IMR-90 (cell line): ENCODE measurements at regions not wholly inside any gene's neighbourhood (a gene's known extent, or its start where the extent isn't known, plus 50 kb on each side); places are given as distances from the start of the nearest gene placed in this dataset.

ENCODE experiments used
- ATAC-seq: fragments of 200-7000 bp; cut with Tn5 transposase; 2 replicates; pipeline ENCODE4 v1.9.1; 2020; ENCODE audit warnings: low read depth, mild to moderate bottlenecking, moderate library complexity
- BruUV-seq: library from RNA; stranded (reverse); fragments of 400-500 nt; replicated peaks from 2 replicates; lab custom pipeline; 2021; lab: Mats Ljungman, UMichigan
- CTCF ChIA-PET: fragments of 300-600 bp; formaldehyde crosslinking; extraction: SDS; loops from one replicate; lab custom pipeline; 2021; ENCODE audit warnings: antibody characterized with exemption; lab: Yijun Ruan, JAX
- POLR2A ChIA-PET: fragments of 300-600 bp; sonication (Branson Sonifier 250); formaldehyde crosslinking; loops from one replicate; lab custom pipeline; 2022; ENCODE audit warnings: antibody characterized with exemption; ENCODE audit not compliant: unreplicated experiment; lab: Charles Lee
- DNase-seq: peaks from one replicate; pipeline ENCODE4 v3.0.0; 2013
- H2AFZ ChIP-seq: replicated peaks from 2 replicates; pipeline ENCODE3; 2013; ENCODE audit warnings: low read length, mild to moderate bottlenecking; ENCODE audit not compliant: poor library complexity
- H2AK5ac ChIP-seq: 2 replicates; pipeline ENCODE4 v1.6.1; 2013; ENCODE audit warnings: low read depth, low read length, inconsistent platforms
- H2AK9ac ChIP-seq: replicated peaks from 2 replicates; pipeline ENCODE3; 2013; ENCODE audit warnings: mild to moderate bottlenecking, low read depth, low read length, moderate library complexity; ENCODE audit not compliant: poor library complexity
- H2BK120ac ChIP-seq: 2 replicates; pipeline ENCODE4 v1.6.1; 2013; ENCODE audit warnings: low read depth, low read length, inconsistent platforms
- H2BK15ac ChIP-seq: 3 replicates; pipeline ENCODE4 v1.6.1; 2013; ENCODE audit warnings: low read depth, low read length, inconsistent platforms
- H2BK20ac ChIP-seq: 2 replicates; pipeline ENCODE4 v1.6.1; 2013; ENCODE audit warnings: low read depth, mild to moderate bottlenecking, inconsistent platforms, low read length, moderate library complexity
- H2BK5ac ChIP-seq: 2 replicates; pipeline ENCODE4 v1.6.1; 2013; ENCODE audit warnings: mild to moderate bottlenecking, low read depth, low read length, inconsistent platforms; ENCODE audit not compliant: poor library complexity, severe bottlenecking
- H3K14ac ChIP-seq: replicated peaks from 2 replicates; pipeline ENCODE4 v1.6.1; 2013; ENCODE audit warnings: low read depth, low read length, inconsistent platforms
- H3K18ac ChIP-seq: 2 replicates; pipeline ENCODE4 v1.6.1; 2013; ENCODE audit warnings: low read depth, low read length, control low read depth
- H3K23ac ChIP-seq: 2 replicates; pipeline ENCODE4 v1.6.1; 2013; ENCODE audit warnings: low read depth, low read length, inconsistent platforms
- H3K27ac ChIP-seq: 2 replicates; pipeline ENCODE4 v1.5.1; 2013; ENCODE audit warnings: mild to moderate bottlenecking, control low read depth, low read length; ENCODE audit not compliant: insufficient read depth
- H3K27me3 ChIP-seq: 2 replicates; pipeline ENCODE4 v1.6.1; 2013; ENCODE audit warnings: low read length; ENCODE audit not compliant: control insufficient read depth, insufficient read depth
- H3K36me3 ChIP-seq: 2 replicates; pipeline ENCODE4 v1.6.1; 2013; ENCODE audit warnings: low read length, mixed read lengths; ENCODE audit not compliant: control insufficient read depth, insufficient read depth
- H3K4ac ChIP-seq: 2 replicates; pipeline ENCODE4 v1.6.1; 2013; ENCODE audit warnings: low read depth, low read length, inconsistent platforms
- H3K4me1 ChIP-seq: 2 replicates; pipeline ENCODE4 v1.6.1; 2013; ENCODE audit warnings: low read length, mixed read lengths; ENCODE audit not compliant: control insufficient read depth, insufficient read depth
- H3K4me2 ChIP-seq: 2 replicates; pipeline ENCODE4 v1.6.1; 2013; ENCODE audit warnings: low read depth, mild to moderate bottlenecking, control low read depth, low read length, moderate library complexity
- H3K4me3 ChIP-seq: 2 replicates; pipeline ENCODE4 v1.5.1; 2013; ENCODE audit warnings: low read depth, mild to moderate bottlenecking, control low read depth, low read length, moderate library complexity; ENCODE audit not compliant: insufficient read depth
- H3K56ac ChIP-seq: 2 replicates; pipeline ENCODE4 v1.6.1; 2013; ENCODE audit warnings: low read length, inconsistent platforms; ENCODE audit not compliant: insufficient read depth; ENCODE audit errors: extremely low read depth
- H3K79me1 ChIP-seq, 2 experiments: 2 replicates each; pipeline ENCODE4 v1.6.1; 2013; ENCODE audit warnings: low read length in 2 of 2, inconsistent platforms in 1 of 2, low read depth in 1 of 2
- H3K9ac ChIP-seq: 2 replicates; pipeline ENCODE4 v1.6.1; 2013; ENCODE audit warnings: low read depth, low read length, control low read depth
- H3K9me1 ChIP-seq: 2 replicates; pipeline ENCODE4 v1.6.1; 2013; ENCODE audit warnings: low read length, inconsistent platforms; ENCODE audit not compliant: insufficient read depth
- H3K9me3 ChIP-seq: 2 replicates; pipeline ENCODE4 v1.6.1; 2013; ENCODE audit warnings: low read length; ENCODE audit not compliant: control insufficient read depth, insufficient read depth
- H4K20me1 ChIP-seq: 2 replicates; pipeline ENCODE4 v1.6.1; 2013; ENCODE audit warnings: low read length, inconsistent platforms; ENCODE audit not compliant: insufficient read depth
- H4K5ac ChIP-seq: 2 replicates; pipeline ENCODE4 v1.6.1; 2013; ENCODE audit warnings: mild to moderate bottlenecking, low read depth, low read length, control low read depth
- H4K8ac ChIP-seq, 2 experiments: 2 replicates each; pipeline ENCODE4 v1.6.1; 2013; ENCODE audit warnings: low read depth in 2 of 2, low read length in 2 of 2, control low read depth in 1 of 2, inconsistent platforms in 1 of 2
- H4K91ac ChIP-seq: 2 replicates; pipeline ENCODE4 v1.6.1; 2013; ENCODE audit warnings: low read depth, low read length, inconsistent platforms; ENCODE audit not compliant: insufficient read depth
- BHLHE40 ChIP-seq: fragments of 150-350 bp; IDR thresholded peaks from 2 replicates; pipeline ENCODE4 v1.6.1; 2016; ENCODE audit warnings: mild to moderate bottlenecking, low read depth, low read length
- CHD1 ChIP-seq: IDR thresholded peaks from 2 replicates; pipeline ENCODE4 v1.6.1; 2012; ENCODE audit warnings: low read depth, low read length, improper control_type of control experiment
- ELK1 ChIP-seq: fragments of 150-350 bp; IDR thresholded peaks from 2 replicates; pipeline ENCODE4 v1.6.1; 2016; ENCODE audit warnings: low read depth, mild to moderate bottlenecking, low read length, moderate library complexity, borderline replicate concordance
- FOS ChIP-seq: fragments of 150-350 bp; IDR thresholded peaks from 2 replicates; pipeline ENCODE4 v1.6.1; 2016; ENCODE audit warnings: low read depth, low read length
- MAZ ChIP-seq: IDR thresholded peaks from 2 replicates; pipeline ENCODE4 v1.6.1; 2012; ENCODE audit warnings: low read depth, mild to moderate bottlenecking, low read length, improper control_type of control experiment, moderate library complexity, borderline replicate concordance
- MXI1 ChIP-seq: IDR thresholded peaks from 2 replicates; pipeline ENCODE4 v1.6.1; 2012; ENCODE audit warnings: low read depth, mild to moderate bottlenecking, low read length, moderate library complexity, borderline replicate concordance
- NFE2L2 ChIP-seq: fragments of 150-350 bp; IDR thresholded peaks from 2 replicates; pipeline ENCODE4 v1.6.1; 2016; ENCODE audit warnings: low read depth, mild to moderate bottlenecking, low read length
- RAD21 ChIP-seq: IDR thresholded peaks from 2 replicates; pipeline ENCODE4 v1.6.1; 2012; ENCODE audit warnings: low read length, improper control_type of control experiment
- RFX5 ChIP-seq: IDR thresholded peaks from 2 replicates; pipeline ENCODE4 v1.8.0; 2012; ENCODE audit warnings: low read depth, mild to moderate bottlenecking, low read length, moderate library complexity
- SMC3 ChIP-seq: fragments of 150-350 bp; IDR thresholded peaks from 2 replicates; pipeline ENCODE4 v1.6.1; 2016; ENCODE audit warnings: low read depth, mild to moderate bottlenecking, antibody characterized with exemption, low read length, moderate library complexity
- WGBS, 2 experiments: methylation state at CpG; one replicate each; pipeline versions ENCODE4 v1.1.5 to v1.1.7; 2013; ENCODE audit warnings: missing lambda C conversion rate in 2 of 2; ENCODE audit not compliant: insufficient read length in 1 of 2; ENCODE audit errors: extremely low coverage in 2 of 2; 5-methylcytosine and 5-hydroxymethylcytosine counted together
- dilution Hi-C: fragments of 300-500 bp; cut with HindIII; formaldehyde crosslinking; loops from one replicate; pipeline ENCODE4 v1.14.3; 2018; ENCODE audit warnings: low sequenced_read_pairs; ENCODE audit not compliant: unreplicated experiment
- in situ Hi-C: fragments of 300-500 bp; cut with MboI; formaldehyde crosslinking; loops from 3 replicates; pipeline ENCODE4 v1.14.3; 2019; ENCODE audit warnings: low sequenced_read_pairs, inconsistent platforms, mixed read lengths
- intact Hi-C: fragments of 100-400 bp; cut with micrococcal nuclease; formaldehyde crosslinking; loops from 2 replicates; pipeline ENCODE4 v1.10.0; 2022

- H3K56ac ChIP-seq = no peak overlapping the region
- no peaks in the 10 kb centered on the region for H4K20me1 ChIP-seq
- TF ChIP-seq FOS (no peak), NFE2L2 (no peak), MXI1 (no peak), RAD21 (no peak), ELK1 (no peak), CHD1 (no peak), MAZ (no peak), BHLHE40 (no peak), RFX5 (no peak), SMC3 (no peak)
- no peak overlapping the region for H3K4me3 ChIP-seq
- intact Hi-C loops = no loop called here
- no peak overlapping the region for H3K9ac ChIP-seq
- H2BK120ac ChIP-seq = no peak overlapping the region
- CTCF ChIA-PET = no interaction called here
- H2AK9ac ChIP-seq = no peak overlapping the region
- no peak overlapping the region for H2BK5ac ChIP-seq
- dilution Hi-C loops = no loop called here
- H3K27me3 ChIP-seq = no peaks in the 10 kb centered on the region
- H3K9me1 ChIP-seq = no peaks in the 10 kb centered on the region
- DNase-seq = no peak
- no peak overlapping the region for H4K8ac ChIP-seq
- no peak overlapping the region for H2AK5ac ChIP-seq
- H3K23ac ChIP-seq = no peak overlapping the region
- H2BK20ac ChIP-seq = no peak overlapping the region
- no peak overlapping the region for H3K14ac ChIP-seq
- peaks cover 16% of the 10 kb centered on the region; the same call in 1 of the 2 replicates for H3K9me3 ChIP-seq
- in situ Hi-C loops = no loop called here
- no peaks in the 10 kb centered on the region for H3K4me1 ChIP-seq
- no peaks in the 10 kb centered on the region for H3K79me1 ChIP-seq
- no CpG with 5 or more reads among the region's 3 CpGs for WGBS, 2 experiments
- H3K36me3 ChIP-seq = no peaks in the 10 kb centered on the region
- no peak overlapping the region for H4K91ac ChIP-seq
- H3K27ac ChIP-seq = no peak overlapping the region
- H3K4ac ChIP-seq = no peak overlapping the region
- POLR2A ChIA-PET = no interaction called here
- no peak overlapping the region for H2AFZ ChIP-seq
- BruUV-seq = no TSS peak
- H4K5ac ChIP-seq = no peak overlapping the region
- H2BK15ac ChIP-seq = no peak overlapping the region
- no peak overlapping the region for H3K18ac ChIP-seq
- no peak overlapping the region for H3K4me2 ChIP-seq
- no peak for ATAC-seq
Observed at GRCh38 chr10:123320091-123320490, 165.9 kb downstream of the BUB3 start.
